Liver (tissue), 7 donors: ENCODE measurements at regions not wholly inside any gene's neighbourhood (a gene's known extent, or its start where the extent isn't known, plus 50 kb on each side); places are given as distances from the start of the nearest gene placed in this dataset.

ENCODE experiments used
- DNase-seq: peaks from one replicate; pipeline ENCODE4 v3.0.0-alpha.2; 2017; ENCODE audit warnings: low spot score
- H3K27ac ChIP-seq, 2 donors: one replicate each; pipeline ENCODE4 v1.7.0; 2013; ENCODE audit warnings: inconsistent platforms in 2 of 2, low read length in 2 of 2, control low read depth in 1 of 2, low read depth in 1 of 2, mild to moderate bottlenecking in 1 of 2
- H3K27me3 ChIP-seq, 4 donors: one replicate each; pipeline versions ENCODE4 v1.6.1 to v1.7.0; 2013; ENCODE audit warnings: low read length in 3 of 4, inconsistent platforms in 1 of 4, mild to moderate bottlenecking in 1 of 4, moderate library complexity in 1 of 4; ENCODE audit not compliant: control insufficient read depth in 4 of 4, insufficient read depth in 4 of 4
- H3K36me3 ChIP-seq, 4 donors: one replicate each; pipeline versions ENCODE4 v1.6.1 to v1.7.0; 2013; ENCODE audit warnings: low read length in 3 of 4, mild to moderate bottlenecking in 3 of 4, low read depth in 1 of 4, moderate library complexity in 1 of 4; ENCODE audit not compliant: control insufficient read depth in 4 of 4, insufficient read depth in 3 of 4
- H3K4me1 ChIP-seq, 4 donors: one replicate each; pipeline versions ENCODE4 v1.6.1 to v1.7.0; 2013; ENCODE audit warnings: low read length in 3 of 4, mild to moderate bottlenecking in 3 of 4, moderate library complexity in 1 of 4; ENCODE audit not compliant: control insufficient read depth in 4 of 4, insufficient read depth in 4 of 4
- H3K4me3 ChIP-seq, 3 donors: one replicate each; pipeline versions ENCODE4 v1.6.1 to v1.7.0; 2013; ENCODE audit warnings: low read length in 3 of 3, control low read depth in 1 of 3, low read depth in 1 of 3, mild to moderate bottlenecking in 1 of 3
- H3K9ac ChIP-seq, 2 donors: one replicate each; pipeline ENCODE4 v1.7.0; 2013; ENCODE audit warnings: low read length in 2 of 2, mild to moderate bottlenecking in 2 of 2, moderate library complexity in 2 of 2, control low read depth in 1 of 2, low read depth in 1 of 2
- H3K9me3 ChIP-seq, 4 donors: one replicate each; pipeline versions ENCODE4 v1.6.1 to v1.7.0; 2013; ENCODE audit warnings: low read length in 3 of 4; ENCODE audit not compliant: control insufficient read depth in 4 of 4
- ATF3 ChIP-seq: IDR thresholded peaks from 2 replicates; pipeline ENCODE4 v1.6.1; 2016; ENCODE audit warnings: antibody characterized with exemption
- EGR1 ChIP-seq, 2 donors: IDR thresholded peaks; 2 replicates each; pipeline ENCODE4 v1.6.1; 2016 to 2018; ENCODE audit warnings: antibody characterized with exemption in 2 of 2, low read depth in 2 of 2
- FOXA1 ChIP-seq: IDR thresholded peaks from 2 replicates; pipeline ENCODE4 v1.6.1; 2016; ENCODE audit warnings: antibody characterized with exemption
- FOXA2 ChIP-seq: IDR thresholded peaks from 2 replicates; pipeline ENCODE4 v1.6.1; 2016; ENCODE audit warnings: antibody characterized with exemption
- GABPA ChIP-seq, 2 donors: IDR thresholded peaks in 1 of 2; conservative IDR thresholded peaks in 1 of 2; 2 replicates each; pipeline ENCODE4 v1.6.1; 2016; ENCODE audit warnings: antibody characterized with exemption in 2 of 2, mild to moderate bottlenecking in 1 of 2, moderate library complexity in 1 of 2
- HNF4A ChIP-seq, 2 donors: conservative IDR thresholded peaks; 2 replicates each; pipeline ENCODE4 v1.6.1; 2016; ENCODE audit warnings: antibody characterized with exemption in 2 of 2, mild to moderate bottlenecking in 2 of 2
- HNF4G ChIP-seq: IDR thresholded peaks from 2 replicates; pipeline ENCODE4 v1.6.1; 2016; ENCODE audit warnings: antibody characterized with exemption
- JUND ChIP-seq, 2 donors: IDR thresholded peaks; 2 replicates each; pipeline ENCODE4 v1.6.1; 2016; ENCODE audit warnings: antibody characterized with exemption in 2 of 2
- MAX ChIP-seq: IDR thresholded peaks from 2 replicates; pipeline ENCODE4 v1.6.1; 2016; ENCODE audit warnings: antibody characterized with exemption
- NR2F2 ChIP-seq: IDR thresholded peaks from 2 replicates; pipeline ENCODE4 v1.6.1; 2016; ENCODE audit warnings: antibody characterized with exemption
- REST ChIP-seq: IDR thresholded peaks from 2 replicates; pipeline ENCODE4 v1.6.1; 2016; ENCODE audit warnings: antibody characterized with exemption, mild to moderate bottlenecking
- RXRA ChIP-seq, 2 donors: IDR thresholded peaks; 2 replicates each; pipeline ENCODE4 v1.6.1; 2017 to 2018; ENCODE audit warnings: antibody characterized with exemption in 2 of 2, mild to moderate bottlenecking in 1 of 2
- SP1 ChIP-seq: IDR thresholded peaks from 2 replicates; pipeline ENCODE4 v1.6.1; 2018; ENCODE audit warnings: antibody characterized with exemption, mild to moderate bottlenecking
- TAF1 ChIP-seq: conservative IDR thresholded peaks from 2 replicates; pipeline ENCODE4 v1.6.1; 2016; ENCODE audit warnings: antibody characterized with exemption, mild to moderate bottlenecking
- YY1 ChIP-seq: IDR thresholded peaks from 2 replicates; pipeline ENCODE4 v1.6.1; 2016; ENCODE audit warnings: antibody characterized with exemption, mild to moderate bottlenecking
- ZBTB33 ChIP-seq: IDR thresholded peaks from 2 replicates; pipeline ENCODE4 v1.6.1; 2016; ENCODE audit warnings: antibody characterized with exemption
- WGBS: extraction: QIAGEN DNeasy Blood & Tissue Kit; methylation state at CpG from one replicate; pipeline ENCODE4 v1.1.7; 2013; 5-methylcytosine and 5-hydroxymethylcytosine counted together
- donor health status: healthy.
- donor health status: healthy.
- donor health status: healthy.
- donor health status: healthy.

- Histone ChIP-seq H3K9ac (no peak overlapping the region), H3K9me3 (no peaks in the 10 kb centered on the region), H3K4me3 (no peak overlapping the region), H3K27me3 (no peaks in the 10 kb centered on the region), H3K36me3 (no peaks in the 10 kb centered on the region), H3K4me1 (no peaks in the 10 kb centered on the region), H3K27ac (no peak overlapping the region)
- no peak for TF ChIP-seq GABPA (IDR thresholded peaks at IDR 0.05 in 1 of 2, conservative IDR thresholded peaks at IDR 0.05 in 1 of 2)
- 66% methylated on average over 2 of the region's 2 CpGs for WGBS
- DNase-seq = no peak
These were observed 73.9 kb upstream of the EGLN3 start for GRCh38 chr14:34024768-34025144.

GRCh38 chr14:34023824-34024767, 73.2 kb upstream of the EGLN3 start:
- H3K9ac ChIP-seq = no peak overlapping the region
- H3K27ac ChIP-seq = no peak overlapping the region
- no peak for TF ChIP-seq TAF1
- no peak for TF ChIP-seq REST
- TF ChIP-seq GABPA (IDR thresholded peaks at IDR 0.05 in 1 of 2, conservative IDR thresholded peaks at IDR 0.05 in 1 of 2) = no peak
- TF ChIP-seq EGR1 (IDR thresholded peaks at IDR 0.05; ENCODE audit: low read depth in 2 of 2) = no peak
- no peak for TF ChIP-seq HNF4A (conservative IDR thresholded peaks at IDR 0.05)
- TF ChIP-seq SP1 = no peak
- TF ChIP-seq JUND (IDR thresholded peaks at IDR 0.05) = no peak
- no peak for TF ChIP-seq FOXA1
- TF ChIP-seq NR2F2 = no peak
- no peak for TF ChIP-seq HNF4G
- H3K4me1 ChIP-seq = peaks cover 0 to under 1% (median 0%) of the 10 kb centered on the region in 4 donors
- H3K9me3 ChIP-seq = no peaks in the 10 kb centered on the region
- H3K36me3 ChIP-seq = no peaks in the 10 kb centered on the region
- WGBS = 47% methylated on average over 13 of the region's 13 CpGs
- H3K27me3 ChIP-seq = no peaks in the 10 kb centered on the region
- DNase-seq = no peak
- H3K4me3 ChIP-seq = no peak overlapping the region

GRCh38 chr14:34021096-34021495, 70.2 kb upstream of the EGLN3 start:
- TF ChIP-seq GABPA (IDR thresholded peaks at IDR 0.05 in 1 of 2, conservative IDR thresholded peaks at IDR 0.05 in 1 of 2) = no peak
- no peak for TF ChIP-seq SP1
- no peak for TF ChIP-seq ATF3
- no peak for TF ChIP-seq JUND (IDR thresholded peaks at IDR 0.05)
- no peak for TF ChIP-seq REST
- TF ChIP-seq YY1 = no peak
- TF ChIP-seq FOXA1 = no peak
- no peak for TF ChIP-seq EGR1 (IDR thresholded peaks at IDR 0.05; ENCODE audit: low read depth in 2 of 2)
- no peak for TF ChIP-seq HNF4G
- no peak for TF ChIP-seq HNF4A (conservative IDR thresholded peaks at IDR 0.05)
- no peak for TF ChIP-seq MAX
- TF ChIP-seq FOXA2 = no peak
- TF ChIP-seq ZBTB33 = no peak
- no peak for TF ChIP-seq NR2F2
- TF ChIP-seq RXRA (IDR thresholded peaks at IDR 0.05) = no peak
- Histone ChIP-seq H3K4me1 (peaks cover 0 to 7% (median 0%) of the 10 kb centered on the region in 4 donors), H3K9ac (no peak overlapping the region), H3K4me3 (no peak overlapping the region), H3K27ac (no peak overlapping the region), H3K36me3 (no peaks in the 10 kb centered on the region), H3K27me3 (no peaks in the 10 kb centered on the region), H3K9me3 (no peaks in the 10 kb centered on the region)
- WGBS = 94% methylated on average over 3 of the region's 3 CpGs
- no peak for DNase-seq
